IPS-NIHi11 (cell line): ENCODE measurements at regions not wholly inside any gene's neighbourhood (a gene's known extent, or its start where the extent isn't known, plus 50 kb on each side); places are given as distances from the start of the nearest gene placed in this dataset.

Experiments
- DNase-seq: peaks from one replicate; pipeline ENCODE4 v3.0.0; 2012; ENCODE audit warnings: mixed read lengths, low spot score

DNA sequence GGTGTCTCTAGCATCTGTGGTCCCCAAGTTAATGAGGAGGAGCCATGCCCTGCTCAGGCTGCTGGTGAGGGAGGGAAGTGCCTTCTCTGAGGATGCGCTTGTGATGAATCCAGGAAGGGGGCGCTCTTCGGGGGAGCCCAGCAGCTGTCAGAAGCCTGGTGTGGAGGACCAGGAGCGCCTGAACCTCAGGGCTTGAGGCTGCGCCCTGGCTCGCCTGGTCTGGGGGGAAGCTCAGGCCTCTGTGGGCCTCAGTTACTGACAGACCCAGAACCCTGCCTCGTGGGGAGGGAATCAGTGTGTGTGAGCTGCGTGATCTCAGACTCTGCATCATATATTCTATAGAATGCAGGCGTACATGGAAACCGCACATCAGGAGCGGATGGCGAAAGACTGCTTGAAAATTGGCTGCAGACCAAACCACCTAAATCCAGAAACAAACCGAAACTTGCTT is 126.1 kb downstream of the SEC14L1 start:
- peak; percentile 86 for DNase-seq

DNA sequence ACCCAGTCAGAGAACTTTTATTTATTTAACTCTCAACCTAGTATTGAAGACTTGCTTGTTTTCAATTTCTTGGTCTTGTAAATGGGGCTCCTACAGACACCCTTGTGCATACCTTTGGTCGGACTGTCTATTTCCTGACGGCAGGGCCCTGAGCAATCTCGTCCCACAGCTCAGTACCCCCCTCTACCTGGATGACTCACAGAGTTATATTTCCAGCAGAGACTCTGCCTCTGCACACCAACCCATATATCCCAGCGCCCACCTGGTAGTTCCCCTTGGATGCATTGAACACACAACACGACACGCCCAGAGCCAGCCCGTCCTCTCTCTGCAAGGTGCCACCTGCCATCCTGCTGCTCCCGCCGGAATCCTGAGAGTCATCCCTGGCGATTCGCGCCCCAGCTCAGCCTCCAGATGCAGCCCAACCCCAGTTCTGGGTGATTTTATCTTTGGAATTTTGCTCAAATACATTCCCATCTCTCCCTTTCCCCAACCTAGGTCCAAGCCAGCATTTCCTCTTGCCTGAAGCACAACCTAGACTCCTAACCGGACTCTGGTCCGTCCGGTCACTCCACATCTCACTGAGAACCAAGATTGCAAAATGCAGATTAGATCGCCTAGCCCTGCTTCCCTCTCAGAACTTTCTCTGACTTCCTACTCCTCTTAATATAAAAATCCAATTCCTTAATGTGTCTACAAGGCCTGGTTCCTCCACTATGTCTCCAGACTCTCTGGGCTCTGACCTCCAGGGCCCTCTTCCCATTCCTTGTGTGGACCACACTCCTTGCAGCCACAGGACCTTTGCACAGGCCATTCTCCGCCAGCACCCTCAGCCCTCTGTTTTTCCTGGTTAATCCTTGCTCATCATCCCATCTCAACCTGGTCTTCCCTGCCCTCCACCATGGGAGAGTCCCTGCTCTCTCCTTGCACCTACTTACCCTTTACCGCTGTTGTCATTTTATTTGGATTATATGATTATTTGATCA is 129.2 kb downstream of the SEC14L1 start:
- DNase-seq: no peak

DNA sequence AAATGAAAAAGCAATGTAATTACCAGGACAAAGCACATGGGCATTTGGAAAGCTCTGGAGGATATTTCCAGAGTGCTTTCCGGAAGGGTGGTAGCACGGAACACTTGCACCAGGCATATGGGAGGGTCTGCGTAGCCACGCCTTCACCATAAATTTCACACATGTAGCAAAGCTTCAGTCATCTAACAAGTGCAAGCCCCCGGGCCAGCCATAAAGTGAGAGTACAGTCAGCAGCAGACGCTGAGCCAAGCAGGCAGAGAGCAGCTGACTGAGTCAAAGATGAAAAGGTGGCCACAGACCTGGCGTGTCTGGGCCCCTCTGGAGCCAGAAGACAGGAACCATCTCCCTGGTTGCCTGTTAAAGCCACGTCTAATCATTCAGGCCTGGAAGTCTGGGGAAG is 130.6 kb downstream of the SEC14L1 start:
- no peak for DNase-seq

DNA sequence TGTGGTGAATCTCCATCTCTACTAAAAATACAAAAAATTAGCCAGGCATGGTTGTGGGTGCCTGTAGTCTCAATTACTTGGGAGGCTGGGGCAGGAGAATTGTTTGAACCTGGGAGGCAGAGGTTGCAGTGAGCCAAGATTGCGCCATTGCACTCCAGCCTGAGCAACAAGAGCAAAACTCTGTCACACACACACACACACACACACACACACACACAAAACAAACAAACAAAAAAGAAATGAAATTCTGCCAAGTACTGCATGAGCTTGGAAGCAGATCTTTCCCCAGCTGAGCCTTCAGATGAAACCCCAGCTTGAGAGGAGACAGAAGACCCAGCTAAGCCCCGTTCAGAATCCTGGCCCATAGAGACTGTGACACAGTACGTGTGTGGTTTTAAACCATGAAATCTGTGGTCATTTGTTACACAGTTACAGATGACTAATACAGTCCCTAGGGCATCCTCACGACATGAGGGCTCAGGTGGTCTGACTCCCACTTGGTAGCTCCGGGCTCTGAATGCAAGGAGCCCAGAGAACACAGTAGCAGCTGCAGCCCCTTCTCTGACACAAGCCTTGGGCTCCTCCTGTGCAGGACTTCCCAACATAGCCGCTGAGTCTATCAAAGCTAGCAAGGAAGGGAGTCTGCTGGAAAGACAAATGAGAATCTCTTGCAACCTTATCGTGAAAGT is 132.8 kb downstream of the SEC14L1 start:
- DNase-seq: no peak

DNA sequence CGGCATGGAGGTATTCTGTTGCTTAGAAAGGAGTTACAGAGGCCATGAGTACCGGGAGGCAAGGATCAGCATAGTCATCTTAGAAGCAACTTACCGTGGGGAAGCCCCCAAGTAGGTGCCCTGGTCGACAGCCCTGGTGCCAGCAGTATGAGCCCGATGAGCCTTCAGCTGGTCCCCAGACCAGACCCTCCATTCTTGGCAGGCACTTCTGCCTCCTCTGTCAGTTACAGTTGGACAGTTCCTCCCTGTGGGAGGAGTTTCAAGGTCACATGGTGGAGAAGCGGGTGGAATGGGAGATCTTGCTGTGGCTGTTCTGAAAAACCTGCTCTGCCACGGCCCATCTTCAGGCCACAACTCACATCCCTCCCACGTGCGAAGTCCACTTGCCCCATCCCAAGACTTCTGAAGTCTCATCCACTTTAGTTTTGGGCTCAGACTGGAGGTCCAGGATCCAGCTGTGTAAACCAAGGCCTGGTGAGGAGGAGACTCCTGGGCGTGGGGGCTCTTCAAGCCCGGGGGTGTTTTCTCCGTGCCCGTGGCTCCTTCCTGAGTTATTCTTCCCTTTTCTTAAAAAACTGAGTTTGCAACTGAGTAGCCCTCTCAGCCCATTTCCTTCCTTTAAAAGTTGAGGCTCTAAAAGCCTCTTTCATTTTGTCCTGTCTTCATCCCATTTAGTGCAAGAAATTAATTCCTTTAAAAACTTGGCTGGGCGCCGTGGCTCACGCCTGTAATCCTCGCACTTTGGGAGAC is 133.5 kb downstream of the SEC14L1 start:
- DNase-seq: peak; percentile 23

DNA sequence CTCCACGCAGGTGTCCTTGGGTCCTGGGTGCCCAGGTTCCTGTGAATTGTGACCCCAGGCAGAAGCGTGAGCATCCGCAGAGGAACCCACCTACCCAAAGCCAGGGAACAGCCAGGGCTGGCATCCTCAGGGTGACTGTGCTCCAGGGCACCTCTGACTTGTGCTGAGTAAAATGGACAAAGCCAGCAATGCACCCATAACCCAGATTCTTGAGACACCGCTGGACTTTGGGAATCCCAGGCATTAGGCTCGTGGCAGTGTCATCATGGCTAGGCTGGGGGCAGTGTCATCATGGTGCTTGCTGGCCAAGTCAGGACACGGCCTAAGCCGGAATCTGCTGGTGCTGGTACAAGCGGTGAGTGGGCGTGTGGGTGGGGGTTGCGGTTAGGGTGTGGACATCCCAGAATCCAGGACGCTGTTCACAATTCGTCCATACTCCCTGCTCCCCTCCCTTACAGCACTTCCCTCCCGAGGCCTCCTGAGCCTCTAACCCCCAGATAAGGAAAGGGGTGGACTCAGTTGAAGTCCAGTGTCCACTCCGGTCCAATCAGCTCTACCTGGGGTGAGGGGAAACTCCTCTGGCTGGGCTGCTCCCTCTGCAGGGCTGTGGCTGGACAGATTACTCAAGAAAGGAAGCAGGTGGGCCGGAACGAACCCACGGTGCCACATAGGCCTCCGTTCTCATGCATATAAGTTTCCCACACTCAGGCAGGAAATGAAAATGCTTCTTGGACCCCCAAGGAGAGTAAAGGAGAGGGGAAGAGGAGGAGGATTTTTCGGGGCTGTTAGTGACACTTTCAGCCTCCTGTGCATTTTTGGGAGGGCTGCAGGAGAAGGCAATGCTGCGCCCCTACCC is 138.9 kb downstream of the SEC14L1 start:
- DNase-seq: no peak

DNA sequence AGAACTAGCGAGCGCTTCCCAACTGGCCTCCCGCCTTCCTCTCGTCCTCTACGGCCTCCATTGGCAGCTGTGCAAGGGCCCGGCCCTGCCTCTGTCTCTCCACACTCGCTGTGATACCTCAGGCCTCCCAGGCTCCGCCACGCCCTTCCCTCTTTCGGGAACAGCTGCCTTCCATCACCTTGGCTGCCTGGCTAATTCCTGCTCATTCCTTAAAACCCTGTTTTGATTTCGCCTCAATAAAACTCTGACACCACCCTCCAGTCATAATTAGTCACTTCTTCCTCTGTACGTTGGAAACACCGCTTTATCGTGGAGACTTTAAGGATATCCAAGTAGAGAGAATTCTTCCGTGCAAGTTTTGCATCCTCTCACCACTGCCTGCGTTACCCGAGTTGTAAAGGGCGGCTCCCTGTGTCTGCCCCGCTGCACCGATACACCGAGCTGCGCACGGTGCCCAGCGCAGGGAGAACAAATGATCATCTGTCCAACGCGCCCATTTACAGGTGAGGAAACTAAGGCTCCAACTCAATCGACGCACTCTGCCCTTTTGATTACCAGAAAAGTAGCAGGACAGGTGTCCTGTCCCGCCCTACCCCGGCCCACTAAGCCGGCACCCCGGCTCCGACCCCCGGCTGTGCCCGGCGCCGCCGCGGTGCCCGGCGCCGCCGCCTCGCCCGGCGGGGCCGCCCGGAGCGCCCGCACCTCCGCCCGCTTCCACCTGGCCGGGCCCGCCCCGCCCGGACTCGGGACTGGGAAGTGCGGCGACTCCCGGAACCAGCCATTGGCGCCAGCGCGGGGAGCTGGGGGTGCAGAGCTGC is 139.7 kb downstream of the SEC14L1 start:
- DNase-seq: no peak

DNA sequence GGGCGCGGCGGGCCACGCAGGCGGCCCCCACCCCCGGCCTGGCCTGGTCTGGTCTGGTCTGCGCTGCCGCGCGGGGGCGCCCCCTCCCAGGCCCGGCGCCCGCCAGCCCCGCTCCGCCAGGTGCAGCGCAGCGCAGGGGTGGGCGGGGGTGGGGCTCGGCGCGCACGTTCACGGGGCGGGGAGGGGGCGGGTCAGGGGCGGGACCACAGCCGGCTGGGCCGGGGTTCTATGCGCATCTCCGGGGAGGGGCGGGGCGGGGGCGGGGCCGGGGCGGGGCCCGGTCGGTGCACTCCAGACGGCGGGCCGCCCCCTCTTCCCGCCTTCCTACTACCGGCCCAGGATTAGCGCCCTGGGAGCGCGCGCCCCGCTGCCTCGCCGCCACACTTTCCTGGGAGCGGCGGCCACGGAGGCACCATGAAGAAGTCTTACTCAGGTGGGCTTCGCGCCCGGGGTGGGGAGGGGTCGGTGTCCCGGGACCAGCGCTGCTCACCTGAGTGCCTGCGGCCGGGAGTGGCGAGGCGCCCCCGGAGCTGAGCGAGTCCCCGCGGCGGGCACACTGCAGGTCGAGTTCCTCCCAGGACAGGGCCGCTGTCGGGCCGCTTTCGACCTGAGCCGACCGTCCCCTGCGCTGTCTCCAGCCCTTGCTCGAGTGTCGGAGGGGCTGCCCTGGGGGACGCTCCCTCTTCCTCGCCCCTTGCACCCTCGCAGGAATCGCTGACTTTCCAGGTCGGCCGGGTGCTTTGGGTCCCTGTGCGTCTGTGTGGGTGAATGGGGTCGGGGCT is 140.5 kb downstream of the SEC14L1 start:
- peak; percentile 98 for DNase-seq

DNA sequence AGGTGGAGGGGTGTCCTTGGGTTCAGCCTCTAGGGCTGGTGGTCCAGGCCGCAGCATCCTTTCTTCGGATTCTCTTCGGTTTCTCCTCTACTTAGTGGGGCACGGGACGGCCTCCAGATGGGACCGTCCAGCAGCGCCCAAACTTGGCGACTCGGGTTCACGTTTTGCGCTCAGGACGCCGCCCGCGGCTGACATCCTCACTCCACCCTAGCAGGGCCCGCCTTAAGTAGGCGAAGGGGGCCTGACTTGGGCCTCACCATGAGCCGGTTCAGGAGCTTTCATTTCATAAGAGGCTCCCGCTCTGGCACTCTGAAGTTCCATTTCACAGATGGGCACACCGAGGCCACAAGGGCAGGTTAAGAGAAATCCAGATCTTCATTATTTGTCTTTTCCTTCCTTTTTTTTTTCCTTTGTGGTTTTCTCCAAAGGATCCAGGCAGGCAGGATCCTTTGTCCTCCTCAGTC is 141.2 kb downstream of the SEC14L1 start:
- DNase-seq: no peak

DNA sequence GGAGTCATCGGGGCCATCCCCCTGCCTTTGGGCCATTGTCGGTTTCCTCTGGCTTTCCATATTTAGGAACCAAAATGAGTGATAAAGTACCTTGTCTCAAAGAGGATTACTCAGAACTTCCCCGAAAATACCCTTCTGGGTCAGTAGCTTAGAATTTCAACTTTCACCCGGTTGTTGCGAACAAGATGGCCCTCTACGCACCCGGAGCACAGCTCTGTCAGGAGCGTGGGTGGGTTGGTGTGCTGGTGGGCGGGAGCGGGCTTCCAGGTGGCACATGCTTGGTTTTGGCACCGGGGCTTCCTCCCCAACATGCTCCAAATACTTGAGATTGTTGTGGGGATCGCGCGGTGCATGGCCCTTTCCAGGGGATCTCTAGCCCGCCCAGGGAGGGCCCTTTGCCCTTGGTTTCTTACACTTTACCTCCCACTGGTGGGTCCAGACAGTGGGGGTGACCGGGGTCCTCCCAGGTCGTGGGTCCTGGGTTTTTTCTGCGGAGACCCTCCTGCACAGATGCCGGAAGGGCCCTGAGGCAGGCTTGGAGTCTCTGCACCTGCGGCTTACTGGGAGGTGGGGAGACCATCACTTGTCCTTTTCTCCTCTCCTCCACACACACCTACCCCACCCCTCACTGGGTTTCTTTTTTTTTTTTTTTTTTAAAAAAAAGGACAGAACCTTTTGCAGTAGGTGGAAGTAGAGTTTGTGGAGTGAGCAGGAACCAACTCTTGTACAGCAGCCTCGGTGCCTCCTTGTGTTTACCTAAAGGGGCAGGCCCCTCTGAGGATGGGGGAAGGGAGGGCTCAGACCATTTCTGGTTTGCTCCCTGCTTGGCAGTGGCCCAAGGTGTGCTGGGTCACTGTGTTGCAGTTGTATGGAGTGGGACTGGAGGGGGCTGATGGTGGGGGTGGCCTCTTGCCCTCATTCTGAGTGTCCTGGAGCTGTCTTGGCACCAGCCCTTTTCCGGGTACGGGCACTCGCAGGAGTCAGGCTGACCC is 142.1 kb downstream of the SEC14L1 start:
- DNase-seq: no peak

DNA sequence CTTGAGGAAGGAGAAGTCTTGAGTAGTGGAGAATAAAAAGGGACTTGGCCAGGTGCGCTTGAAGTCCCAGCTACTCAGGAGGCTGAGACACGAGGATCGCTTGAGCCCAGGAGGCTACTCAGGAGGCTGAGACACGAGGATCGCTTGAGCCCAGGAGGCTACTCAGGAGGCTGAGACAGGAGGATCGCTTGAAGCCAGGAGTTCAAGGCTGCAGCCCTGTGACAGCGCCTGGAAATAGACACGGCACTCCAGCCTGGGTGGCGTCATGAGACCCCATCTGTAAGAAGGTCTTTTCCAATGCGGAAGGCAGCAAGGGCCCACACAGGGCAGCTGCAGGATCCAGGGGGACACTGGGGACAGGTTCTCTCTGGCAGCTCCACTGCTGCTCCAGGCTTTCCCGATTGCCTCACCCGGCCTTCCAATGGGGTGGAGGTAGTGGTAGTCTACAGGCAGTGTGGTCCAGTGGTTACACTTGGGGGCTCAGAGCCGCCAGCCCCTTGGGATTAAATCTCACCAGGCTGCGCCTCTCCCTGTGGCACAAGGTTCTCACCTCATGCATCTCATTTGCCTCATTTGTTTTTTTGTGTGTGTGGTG is 143.4 kb downstream of the SEC14L1 start:
- no peak for DNase-seq

DNA sequence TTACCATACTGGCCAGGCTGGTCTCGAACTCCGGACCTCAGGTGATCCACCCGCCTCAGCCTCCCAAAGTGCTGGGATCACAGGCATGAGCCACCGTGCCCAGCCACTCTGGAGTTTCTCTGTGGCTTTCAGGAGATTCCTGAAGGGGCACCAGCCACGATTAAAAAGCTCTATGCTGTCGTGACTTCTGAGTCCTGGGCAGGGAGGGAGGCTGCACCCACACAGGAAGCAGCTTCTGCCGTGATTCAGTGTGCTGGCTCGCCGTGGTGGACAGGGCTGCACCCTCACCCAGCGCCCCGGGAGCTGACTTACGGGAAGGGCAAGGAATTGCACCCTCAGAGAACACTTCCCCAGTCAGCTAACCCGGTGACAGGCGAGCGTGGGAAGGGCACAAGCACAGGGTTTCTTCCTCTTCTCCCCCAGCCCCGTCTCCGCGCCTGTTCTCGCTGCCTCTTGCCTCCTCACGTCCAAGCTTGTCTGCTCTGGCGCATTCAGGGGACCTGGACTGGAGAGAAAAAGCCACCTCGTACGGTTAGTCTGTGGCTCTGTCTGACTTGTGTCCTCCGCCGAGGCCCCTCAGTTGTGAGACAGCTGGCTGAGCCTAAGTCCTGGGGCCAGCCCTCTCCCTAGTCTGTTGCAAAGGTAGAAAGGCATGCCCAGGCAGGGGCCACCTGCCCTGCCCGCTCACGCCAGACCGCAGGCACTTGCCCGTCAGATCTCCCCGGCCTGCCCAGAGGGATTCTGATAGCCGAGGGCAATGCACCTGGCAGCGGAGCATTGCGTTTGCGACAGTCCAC is 145.0 kb downstream of the SEC14L1 start:
- DNase-seq: no peak

DNA sequence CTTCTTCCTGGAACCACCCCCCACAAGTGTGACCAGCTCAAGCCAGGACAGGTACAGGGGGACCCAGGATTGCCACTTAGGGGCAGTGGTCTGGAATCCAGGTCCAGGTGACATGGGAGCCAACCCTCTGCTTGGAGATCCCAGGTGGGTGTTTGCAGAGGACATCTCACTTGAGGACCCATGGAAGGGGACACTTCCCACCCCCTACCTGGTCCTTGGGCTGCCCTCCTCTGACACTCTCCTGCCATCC is 145.5 kb downstream of the SEC14L1 start:
- no peak for DNase-seq

DNA sequence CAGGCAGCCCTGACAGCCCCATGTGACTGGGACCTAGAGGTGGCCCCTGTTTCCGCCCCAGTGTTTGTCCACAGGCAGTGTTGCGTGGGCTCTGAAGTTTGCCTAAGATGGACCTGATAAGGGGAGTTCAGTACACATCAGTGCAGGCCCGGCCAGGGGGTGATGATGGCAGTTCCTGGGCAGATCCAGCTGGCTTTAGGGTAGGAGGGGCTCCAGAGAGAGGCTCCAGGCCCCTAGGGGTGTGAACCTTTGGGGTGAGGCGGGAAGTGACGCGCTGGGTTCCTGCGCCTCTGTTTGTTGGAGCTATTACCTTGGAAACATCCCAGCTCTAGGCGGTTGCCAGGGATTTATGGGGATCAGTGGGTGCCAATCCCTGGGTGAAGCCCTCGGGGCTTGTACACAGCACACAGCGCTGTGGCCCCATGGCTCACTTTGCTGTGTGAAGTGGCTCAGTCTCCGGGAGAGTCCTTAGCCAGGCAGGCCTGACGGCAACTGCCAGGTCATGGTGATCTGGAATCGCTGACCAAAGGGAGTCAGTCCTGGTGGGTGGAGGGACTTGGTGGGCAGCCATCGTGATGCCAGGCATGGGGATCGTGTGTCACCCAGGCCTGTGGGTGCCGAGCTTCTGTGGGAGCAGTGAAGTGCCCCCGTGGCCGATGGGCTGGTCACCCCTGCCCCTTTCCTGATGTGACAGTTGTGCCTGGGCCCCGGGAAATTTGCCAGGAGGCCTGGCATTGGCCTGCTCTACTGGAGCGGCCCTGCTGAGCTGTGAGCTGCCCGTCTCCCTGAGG is 146.1 kb downstream of the SEC14L1 start:
- DNase-seq: no peak

DNA sequence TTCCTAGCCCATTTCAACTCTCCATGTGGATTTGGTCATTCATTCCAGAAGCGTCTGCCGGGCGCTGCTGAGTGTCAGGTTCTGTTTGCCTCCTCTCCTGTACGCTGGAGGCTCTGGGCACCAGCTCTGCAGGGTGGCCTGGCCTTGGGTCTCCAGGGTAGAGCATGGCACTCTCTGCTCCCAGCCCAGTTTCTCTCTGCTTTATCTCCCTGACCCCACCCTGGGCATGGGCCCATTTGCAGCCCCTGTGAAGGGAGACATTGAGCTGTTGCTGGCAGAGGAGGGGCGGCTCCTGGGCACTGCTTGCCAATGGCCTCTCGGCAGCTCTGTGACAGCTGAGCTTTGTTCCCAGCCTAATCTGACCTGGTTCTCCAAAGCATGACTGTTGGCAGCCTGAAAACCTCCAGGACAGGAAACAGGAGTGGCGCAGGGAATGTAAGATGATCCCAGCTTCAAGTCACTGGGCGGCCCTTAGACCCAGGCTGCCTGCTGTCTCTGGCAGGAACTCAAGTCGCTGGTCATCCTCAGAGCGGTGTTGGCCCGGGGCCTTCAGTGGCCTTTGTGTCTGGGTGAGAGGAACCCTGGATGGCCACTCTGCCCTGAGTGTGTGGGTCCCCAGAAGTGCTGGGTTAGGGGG is 146.8 kb downstream of the SEC14L1 start:
- peak; percentile 74 for DNase-seq

DNA sequence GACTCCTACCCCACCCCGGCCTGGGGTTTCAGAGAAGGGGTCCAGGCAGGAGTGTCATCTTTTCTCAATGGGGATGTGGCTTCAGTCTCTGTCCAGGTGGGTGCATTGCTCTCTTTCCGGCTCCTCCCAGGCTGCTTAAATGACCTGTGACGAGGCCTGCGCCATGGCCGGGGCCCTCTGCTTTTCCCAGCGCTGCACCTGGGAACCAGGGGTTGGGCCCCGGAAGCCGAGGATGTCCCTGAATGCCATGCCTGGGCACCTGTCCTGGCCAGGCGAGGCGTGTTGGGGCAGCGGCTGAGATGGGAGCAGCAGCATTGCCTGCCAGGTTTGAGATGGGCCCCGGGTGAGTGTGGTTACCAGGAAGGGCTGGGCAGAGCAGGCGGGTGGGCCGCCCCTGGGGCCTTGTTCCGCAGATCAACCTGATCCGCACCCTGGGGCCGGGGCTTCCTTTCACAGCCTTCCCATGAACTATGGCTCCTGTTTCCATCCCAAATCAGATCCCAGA is 147.4 kb downstream of the SEC14L1 start:
- no peak for DNase-seq
